ENCODE measurements at regions not wholly inside any gene's neighbourhood (a gene's known extent, or its start where the extent isn't known, plus 50 kb on each side); places are given as distances from the start of the nearest gene placed in this dataset.

GRCh38 chr1:218765753-218766152 lies 407.9 kb upstream of the LYPLAL1 start:
- TF ChIP-seq EZH2 (optimal IDR thresholded peaks at IDR 0.05; ENCODE audit: low read depth, low read length): no peak
- no peak for TF ChIP-seq CTCF (IDR thresholded peaks at IDR 0.05; ENCODE audit: low read length)

All from MM.1S (cell line).